GM12891 (cell line): ENCODE measurements at regions not wholly inside any gene's neighbourhood (a gene's known extent, or its start where the extent isn't known, plus 50 kb on each side); places are given as distances from the start of the nearest gene placed in this dataset.

ENCODE experiments used
- DNase-seq: peaks from one replicate; pipeline ENCODE4 v3.0.0; 2011; ENCODE audit warnings: low spot score; ENCODE audit not compliant: insufficient read length
- FAIRE-seq: peaks from 2 replicates; lab custom pipeline; 2011; peaks lifted over from hg19 to GRCh38; lab: Jason Lieb, UNC
- PAX5 ChIP-seq: IDR thresholded peaks from 2 replicates; pipeline ENCODE4 v1.6.1; 2011; ENCODE audit warnings: low read length, moderate library complexity, mild to moderate bottlenecking; ENCODE audit not compliant: insufficient read depth, severe bottlenecking
- POLR2A ChIP-seq: IDR thresholded peaks from 2 replicates; pipeline ENCODE4 v1.6.1; 2011; ENCODE audit warnings: low read depth, low read length, control low read depth
- POLR2AphosphoS5 ChIP-seq: IDR thresholded peaks from 2 replicates; pipeline ENCODE4 v1.6.1; 2011; ENCODE audit warnings: low read depth, low read length, control low read depth
- POU2F2 ChIP-seq: IDR thresholded peaks from 2 replicates; pipeline ENCODE4 v1.6.1; 2011; ENCODE audit warnings: low read depth, mild to moderate bottlenecking, control low read depth, low read length, moderate library complexity
- SPI1 ChIP-seq: IDR thresholded peaks from 2 replicates; pipeline ENCODE4 v1.6.1; 2011; ENCODE audit warnings: low read depth, low read length, control low read depth
- TAF1 ChIP-seq: IDR thresholded peaks from 2 replicates; pipeline ENCODE4 v1.6.1; 2011; ENCODE audit warnings: low read depth, low read length, control low read depth

GRCh38 chr15:60243769-60244168 is 154.0 kb downstream of the ANXA2 start:
- DNase-seq (no peak), FAIRE-seq (no peak)
- no peak for TF ChIP-seq POLR2AphosphoS5
- no peak for TF ChIP-seq POLR2A
- TF ChIP-seq TAF1, result no peak
- no peak for TF ChIP-seq PAX5
- TF ChIP-seq SPI1, result no peak
- no peak for TF ChIP-seq POU2F2

GRCh38 chr15:60244813-60245212 is 153.0 kb downstream of the ANXA2 start:
- FAIRE-seq (no peak), DNase-seq (no peak)
- TF ChIP-seq TAF1 (no peak), POLR2A (no peak), POLR2AphosphoS5 (no peak), PAX5 (no peak), SPI1 (no peak), POU2F2 (no peak)

- no peak for DNase-seq
- no peak for FAIRE-seq
- TF ChIP-seq POU2F2 (no peak), POLR2A (no peak), PAX5 (no peak), TAF1 (no peak), SPI1 (no peak), POLR2AphosphoS5 (no peak)
These were observed 147.5 kb downstream of the ANXA2 start for GRCh38 chr15:60250316-60250715.

GRCh38 chr15:60251300-60252070 is 146.3 kb downstream of the ANXA2 start:
- no peak for FAIRE-seq

GRCh38 chr15:60254416-60254815 is 143.4 kb downstream of the ANXA2 start:
- DNase-seq (no peak), FAIRE-seq (no peak)
- no peak for TF ChIP-seq PAX5

More at GRCh38 chr15:60251300-60252070, 146.3 kb downstream of the ANXA2 start:
- TF ChIP-seq POLR2A (no peak), SPI1 (no peak), POU2F2 (no peak), POLR2AphosphoS5 (no peak), TAF1 (no peak), PAX5 (no peak)
- no peak for DNase-seq

GRCh38 chr15:60255390-60255789 is 142.4 kb downstream of the ANXA2 start:
- peak; percentile 94 for FAIRE-seq
- DNase-seq, result no peak
- TF ChIP-seq PAX5 (no peak), POU2F2 (peak; percentile 92), POLR2AphosphoS5 (no peak), SPI1 (peak; percentile 40; the same call in 1 of the 2 replicates), POLR2A (no peak), TAF1 (no peak)

- TF ChIP-seq POLR2A (no peak), SPI1 (no peak), PAX5 (no peak), POLR2AphosphoS5 (no peak), TAF1 (no peak), POU2F2 (no peak)
These were observed 140.1 kb downstream of the ANXA2 start for GRCh38 chr15:60257591-60258159.

GRCh38 chr15:60259469-60259868 is 138.3 kb downstream of the ANXA2 start:
- FAIRE-seq (no peak), DNase-seq (no peak)
- TF ChIP-seq POLR2A, result no peak
- TF ChIP-seq TAF1, result no peak
- TF ChIP-seq POLR2AphosphoS5, result no peak
- TF ChIP-seq POU2F2, result no peak
- TF ChIP-seq SPI1, result no peak
- no peak for TF ChIP-seq PAX5

More at GRCh38 chr15:60257591-60258159, 140.1 kb downstream of the ANXA2 start:
- no peak for DNase-seq
- no peak for FAIRE-seq

- TF ChIP-seq POLR2A (no peak), SPI1 (no peak), PAX5 (no peak), POLR2AphosphoS5 (no peak), POU2F2 (no peak), TAF1 (no peak)
- no peak for DNase-seq
- FAIRE-seq, result no peak
These were observed 133.7 kb downstream of the ANXA2 start for GRCh38 chr15:60264088-60264487.
